Smooth muscle cell (in vitro differentiated cells): ENCODE measurements at regions not wholly inside any gene's neighbourhood (a gene's known extent, or its start where the extent isn't known, plus 50 kb on each side); places are given as distances from the start of the nearest gene placed in this dataset.

Experiments used
- DNase-seq: peaks from one replicate; lab custom pipeline; 2025; ENCODE audit not compliant: unreplicated experiment; lab: John Stamatoyannopoulos, UW
- H2AFZ ChIP-seq: fragments of 200-600 bp; sonication (generic); 2 replicates; pipeline ENCODE4 v1.6.0; 2016; ENCODE audit warnings: antibody characterized with exemption, low read depth, mild to moderate bottlenecking
- H3F3A ChIP-seq: fragments of 200-600 bp; sonication (generic); 2 replicates; pipeline ENCODE4 v1.6.0; 2017; ENCODE audit warnings: antibody characterized with exemption, low read depth
- H3K27ac ChIP-seq: fragments of 200-600 bp; sonication (generic); 2 replicates; pipeline ENCODE4 v1.5.1; 2016; ENCODE audit warnings: low read depth, mild to moderate bottlenecking
- H3K27me3 ChIP-seq: fragments of 200-600 bp; sonication (generic); 2 replicates; pipeline ENCODE4 v1.6.1; 2016; ENCODE audit warnings: low read depth, mild to moderate bottlenecking
- H3K36me3 ChIP-seq: fragments of 200-600 bp; sonication (generic); 2 replicates; pipeline ENCODE4 v1.5.1; 2016; ENCODE audit warnings: low read depth
- H3K4me1 ChIP-seq: fragments of 200-600 bp; sonication (generic); 2 replicates; pipeline ENCODE4 v1.5.1; 2016; ENCODE audit warnings: low read depth
- H3K4me2 ChIP-seq: fragments of 200-600 bp; sonication (generic); 2 replicates; pipeline ENCODE4 v1.6.0; 2016; ENCODE audit warnings: mild to moderate bottlenecking
- H3K4me3 ChIP-seq: fragments of 200-600 bp; sonication (generic); 2 replicates; pipeline ENCODE4 v1.5.1; 2016; ENCODE audit warnings: mild to moderate bottlenecking
- H3K79me2 ChIP-seq: fragments of 200-600 bp; sonication (generic); 2 replicates; pipeline ENCODE4 v1.6.0; 2016; ENCODE audit warnings: low read depth, mild to moderate bottlenecking
- H3K9ac ChIP-seq: fragments of 200-600 bp; sonication (generic); 2 replicates; pipeline ENCODE4 v1.6.0; 2016; ENCODE audit warnings: low read depth
- H3K9me3 ChIP-seq: fragments of 200-600 bp; sonication (generic); replicated peaks from 2 replicates; pipeline ENCODE4 v1.5.1; 2016; ENCODE audit warnings: low read depth
- H4K20me1 ChIP-seq: fragments of 200-600 bp; sonication (generic); 2 replicates; pipeline ENCODE4 v1.6.0; 2016; ENCODE audit warnings: low read depth
- WGBS: methylation state at CpG from one replicate; pipeline ENCODE4 v1.1.7; 2016; ENCODE audit warnings: low lambda C conversion rate; 5-methylcytosine and 5-hydroxymethylcytosine counted together
- TF ChIP-seq, protein P1 (sequence below): fragments of 200-600 bp; sonication (generic); IDR thresholded peaks from 2 replicates; pipeline ENCODE4 v1.5.1; 2017; ENCODE audit warnings: borderline replicate concordance, mild to moderate bottlenecking, antibody characterized with exemption; ENCODE audit not compliant: insufficient read depth, poor library complexity, severe bottlenecking

DNA sequence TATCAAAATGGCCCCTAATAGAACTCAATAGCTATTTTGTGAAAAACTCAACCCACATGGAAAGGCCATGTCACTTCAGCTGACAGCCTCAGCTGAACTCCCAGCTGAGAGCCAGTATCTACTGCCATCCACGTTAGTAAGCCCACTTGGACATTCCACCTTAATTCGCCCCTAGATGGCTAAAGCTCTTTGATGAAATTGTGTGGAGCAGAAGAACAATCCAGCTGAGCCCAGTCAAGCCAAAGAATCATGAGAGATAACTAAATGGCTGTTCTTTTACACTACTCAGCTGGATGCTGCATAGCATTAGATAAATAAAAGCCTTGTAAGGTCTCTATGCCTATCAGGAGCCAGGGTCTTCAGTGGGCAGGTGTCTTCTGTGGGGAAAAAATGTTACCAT, 396.8 kb downstream of the AASDHPPT start:
- H3K9ac ChIP-seq, result no peak overlapping the region
- 89% methylated on average over 2 of the region's 2 CpGs for WGBS

DNA sequence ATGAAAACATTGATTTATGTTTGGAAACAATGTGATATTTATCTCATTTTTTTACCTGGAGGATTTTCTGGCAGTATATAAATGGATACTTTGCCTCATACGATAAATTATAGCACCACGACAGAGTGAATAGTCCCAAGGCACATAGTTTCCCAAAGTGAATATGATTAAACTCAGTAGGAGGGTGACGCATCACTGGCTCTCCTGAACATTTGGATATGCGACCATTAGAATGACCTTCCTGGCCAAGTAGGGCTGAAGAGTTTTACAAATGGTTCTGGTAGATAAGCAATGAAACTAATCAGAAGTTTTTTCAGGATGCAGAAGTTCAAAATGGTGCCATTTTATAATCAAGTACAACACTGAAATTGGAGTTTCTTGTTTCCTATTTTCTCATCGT, 397.7 kb downstream of the AASDHPPT start:
- Histone ChIP-seq H3K9me3 (no peaks in the 10 kb centered on the region), H3K36me3 (no peaks in the 10 kb centered on the region), H3K4me2 (no peak overlapping the region), H3K79me2 (no peaks in the 10 kb centered on the region), H4K20me1 (no peaks in the 10 kb centered on the region), H3K27me3 (no peaks in the 10 kb centered on the region), H3K4me1 (peaks cover 8% of the 10 kb centered on the region), H3K27ac (no peak overlapping the region), H2AFZ (no peak overlapping the region), H3K4me3 (no peak overlapping the region), H3K9ac (no peak overlapping the region), H3F3A (peaks cover 4% of the 10 kb centered on the region)
- no peak for DNase-seq
- TF ChIP-seq, protein P1, sequence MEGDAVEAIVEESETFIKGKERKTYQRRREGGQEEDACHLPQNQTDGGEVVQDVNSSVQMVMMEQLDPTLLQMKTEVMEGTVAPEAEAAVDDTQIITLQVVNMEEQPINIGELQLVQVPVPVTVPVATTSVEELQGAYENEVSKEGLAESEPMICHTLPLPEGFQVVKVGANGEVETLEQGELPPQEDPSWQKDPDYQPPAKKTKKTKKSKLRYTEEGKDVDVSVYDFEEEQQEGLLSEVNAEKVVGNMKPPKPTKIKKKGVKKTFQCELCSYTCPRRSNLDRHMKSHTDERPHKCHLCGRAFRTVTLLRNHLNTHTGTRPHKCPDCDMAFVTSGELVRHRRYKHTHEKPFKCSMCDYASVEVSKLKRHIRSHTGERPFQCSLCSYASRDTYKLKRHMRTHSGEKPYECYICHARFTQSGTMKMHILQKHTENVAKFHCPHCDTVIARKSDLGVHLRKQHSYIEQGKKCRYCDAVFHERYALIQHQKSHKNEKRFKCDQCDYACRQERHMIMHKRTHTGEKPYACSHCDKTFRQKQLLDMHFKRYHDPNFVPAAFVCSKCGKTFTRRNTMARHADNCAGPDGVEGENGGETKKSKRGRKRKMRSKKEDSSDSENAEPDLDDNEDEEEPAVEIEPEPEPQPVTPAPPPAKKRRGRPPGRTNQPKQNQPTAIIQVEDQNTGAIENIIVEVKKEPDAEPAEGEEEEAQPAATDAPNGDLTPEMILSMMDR, result no peak
- WGBS, result 95% methylated on average over 5 of the region's 5 CpGs

More for the DNA sequence above, 396.8 kb downstream of the AASDHPPT start:
- Histone ChIP-seq H3K27ac (no peak overlapping the region), H2AFZ (no peak overlapping the region), H3F3A (no peaks in the 10 kb centered on the region), H3K4me2 (no peak overlapping the region), H3K9me3 (no peaks in the 10 kb centered on the region), H3K79me2 (no peaks in the 10 kb centered on the region), H3K4me1 (peaks cover under 1% of the 10 kb centered on the region), H3K36me3 (no peaks in the 10 kb centered on the region), H3K27me3 (no peaks in the 10 kb centered on the region), H4K20me1 (no peaks in the 10 kb centered on the region), H3K4me3 (no peak overlapping the region)
- TF ChIP-seq, protein P1, result no peak
- no peak for DNase-seq

DNA sequence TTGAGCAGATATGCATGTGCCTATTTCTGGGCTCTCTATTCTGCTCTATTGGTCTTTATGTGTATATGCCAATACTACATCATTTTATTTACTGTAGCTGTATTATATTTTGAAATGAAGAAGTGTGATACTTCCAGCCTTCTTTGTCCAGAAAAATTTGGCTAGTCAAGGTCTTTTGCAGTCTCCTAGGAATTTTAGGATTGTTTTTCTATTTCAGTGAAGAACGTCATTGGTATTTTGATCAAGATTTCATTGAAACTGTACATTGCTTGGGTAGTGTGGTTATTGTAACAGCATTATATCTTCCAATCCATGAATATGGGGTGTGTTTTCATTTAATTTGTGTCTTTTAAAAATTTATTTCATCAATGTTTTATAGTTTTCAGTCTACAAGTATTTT, 400.3 kb downstream of the AASDHPPT start:
- 84% methylated on average over 1 of the region's 1 CpG for WGBS
- no peak overlapping the region for H3K9ac ChIP-seq
- no peak overlapping the region for H3K4me3 ChIP-seq
- H3K4me1 ChIP-seq, result peaks cover 25% of the 10 kb centered on the region
- H3K9me3 ChIP-seq, result no peaks in the 10 kb centered on the region
- no peak overlapping the region for H2AFZ ChIP-seq
- no peak overlapping the region for H3K4me2 ChIP-seq
- no peaks in the 10 kb centered on the region for H3K27me3 ChIP-seq
- DNase-seq, result no peak
- TF ChIP-seq, protein P1, result no peak
- H3K79me2 ChIP-seq, result no peaks in the 10 kb centered on the region
- no peak overlapping the region for H3K27ac ChIP-seq
- H3F3A ChIP-seq, result peaks cover 4% of the 10 kb centered on the region
- no peaks in the 10 kb centered on the region for H3K36me3 ChIP-seq
- H4K20me1 ChIP-seq, result no peaks in the 10 kb centered on the region

- Histone ChIP-seq H3K9me3 (no peaks in the 10 kb centered on the region), H4K20me1 (no peaks in the 10 kb centered on the region), H3K36me3 (no peaks in the 10 kb centered on the region), H3K4me1 (peaks cover 25% of the 10 kb centered on the region), H3K27ac (no peak overlapping the region), H2AFZ (no peak overlapping the region), H3K4me3 (no peak overlapping the region), H3K79me2 (no peaks in the 10 kb centered on the region), H3K9ac (no peak overlapping the region), H3K4me2 (no peak overlapping the region), H3K27me3 (no peaks in the 10 kb centered on the region), H3F3A (peaks cover 4% of the 10 kb centered on the region)
- WGBS, result 60% methylated on average over 3 of the region's 3 CpGs
- TF ChIP-seq, protein P1, result no peak
- DNase-seq, result no peak
These were observed 402.2 kb downstream of the AASDHPPT start for GRCh38 chr11:106479646-106480045.
